ENCODE measurements at regions not wholly inside any gene's neighbourhood (a gene's known extent, or its start where the extent isn't known, plus 50 kb on each side); places are given as distances from the start of the nearest gene placed in this dataset.
A peak's percentile ranks its signal among the peaks of the same experiment; 100 is the strongest.

DNA sequence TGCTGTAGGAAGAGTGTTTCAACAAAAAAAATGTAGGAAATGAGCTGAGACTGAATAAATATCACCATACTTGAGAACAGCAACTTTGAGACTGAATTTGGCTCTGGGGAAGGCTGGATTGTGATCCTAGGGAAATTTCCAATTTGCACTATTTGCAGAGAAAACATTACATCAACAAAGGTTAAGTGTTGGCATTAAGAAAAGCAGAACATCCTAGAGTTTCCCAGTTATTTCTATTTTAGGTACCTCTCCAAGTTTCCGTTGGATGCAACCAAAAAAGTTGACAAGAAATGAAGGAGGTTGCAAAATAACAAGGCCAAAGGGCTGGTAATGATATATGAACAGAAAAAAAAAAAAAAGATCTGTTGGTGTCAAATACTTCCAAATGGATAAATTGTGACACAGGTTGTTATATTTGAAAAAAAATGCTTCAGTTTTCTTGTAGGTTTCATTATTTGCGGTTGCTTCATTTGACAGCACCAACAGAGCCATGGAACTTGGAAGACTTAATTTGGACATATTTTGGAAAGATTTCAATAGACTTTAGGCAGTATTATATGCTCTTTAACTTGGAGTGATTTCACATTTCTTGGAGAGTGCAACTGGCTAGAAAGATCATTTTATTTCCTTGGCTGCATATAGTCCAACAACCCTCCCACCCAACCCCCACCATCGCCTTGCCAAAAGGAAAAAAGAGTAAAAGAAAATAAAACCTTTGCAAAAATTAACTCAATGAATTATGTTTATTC lies 230.8 kb downstream of the ZNF608 start:
- Histone ChIP-seq H3K36me3 (ENCODE audit: control insufficient read depth in 1 of 2, insufficient read depth in 2 of 2, low read length in 1 of 2) (no peaks in the 10 kb centered on the region), H3K9me3 (ENCODE audit: control insufficient read depth, low read length) (no peaks in the 10 kb centered on the region), H3K4me3 (ENCODE audit: low read length in 2 of 2) (no peak overlapping the region), H3K4me1 (ENCODE audit: control insufficient read depth in 1 of 2, insufficient read depth in 2 of 2, low read length in 2 of 2) (peaks cover 2 to 5% of the 10 kb centered on the region in 2 donors), H3K27me3 (ENCODE audit: control insufficient read depth in 1 of 2, insufficient read depth in 2 of 2, low read length in 1 of 2) (no peaks in the 10 kb centered on the region), H3K27ac (ENCODE audit: low read depth in 1 of 2, low read length in 2 of 2) (no peak overlapping the region)
- ATAC-seq (ENCODE audit: low FRiP score) (peak; percentile 69), DNase-seq (no peak)
- intact Hi-C loops (cut with DNase I), result loop anchor here in 1 of 2 donors (10.0 kb wide), 2 partner anchors 229 to 389 kb away; partner anchors contain the start of gene ZNF608
- 2 to 6% methylated on average over 3 of the region's 3 CpGs for WGBS, 2 donors

DNA sequence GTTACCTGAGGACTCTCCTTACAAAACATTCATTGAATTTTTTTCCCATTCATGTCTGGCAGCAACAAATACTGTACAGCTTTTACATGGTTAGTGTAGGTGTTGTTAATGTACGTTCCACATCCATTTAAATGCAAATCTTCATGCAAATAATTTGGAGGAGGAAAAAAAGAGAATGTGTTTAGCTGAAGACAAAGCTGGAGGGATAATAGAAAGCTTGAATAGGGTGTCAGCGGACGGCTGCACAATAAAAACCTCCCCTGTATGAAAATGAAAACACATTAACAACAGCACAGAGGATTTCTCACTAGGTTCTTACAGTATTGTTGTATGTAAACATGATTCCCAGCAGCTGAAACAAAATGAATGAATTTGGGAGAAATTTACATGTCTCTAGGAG lies 231.5 kb downstream of the ZNF608 start:
- DNase-seq (no peak), ATAC-seq (ENCODE audit: low FRiP score) (no peak)
- no peak overlapping the region for H3K27ac ChIP-seq (ENCODE audit: low read depth in 1 of 2, low read length in 2 of 2)
- intact Hi-C loops (cut with DNase I), result loop anchor here in 1 of 2 donors (10.0 kb wide), 2 partner anchors 230 to 390 kb away; partner anchors contain the start of gene ZNF608
- no peaks in the 10 kb centered on the region for H3K36me3 ChIP-seq (ENCODE audit: control insufficient read depth in 1 of 2, insufficient read depth in 2 of 2, low read length in 1 of 2)
- H3K27me3 ChIP-seq (ENCODE audit: control insufficient read depth in 1 of 2, insufficient read depth in 2 of 2, low read length in 1 of 2), result no peaks in the 10 kb centered on the region
- H3K9me3 ChIP-seq (ENCODE audit: control insufficient read depth, low read length), result no peaks in the 10 kb centered on the region
- WGBS, 2 donors, result 68% methylated on average over 3 of the region's 3 CpGs
- H3K4me3 ChIP-seq (ENCODE audit: low read length in 2 of 2), result no peak overlapping the region
- peaks cover 2 to 3% of the 10 kb centered on the region in 2 donors for H3K4me1 ChIP-seq (ENCODE audit: control insufficient read depth in 1 of 2, insufficient read depth in 2 of 2, low read length in 2 of 2)

DNA sequence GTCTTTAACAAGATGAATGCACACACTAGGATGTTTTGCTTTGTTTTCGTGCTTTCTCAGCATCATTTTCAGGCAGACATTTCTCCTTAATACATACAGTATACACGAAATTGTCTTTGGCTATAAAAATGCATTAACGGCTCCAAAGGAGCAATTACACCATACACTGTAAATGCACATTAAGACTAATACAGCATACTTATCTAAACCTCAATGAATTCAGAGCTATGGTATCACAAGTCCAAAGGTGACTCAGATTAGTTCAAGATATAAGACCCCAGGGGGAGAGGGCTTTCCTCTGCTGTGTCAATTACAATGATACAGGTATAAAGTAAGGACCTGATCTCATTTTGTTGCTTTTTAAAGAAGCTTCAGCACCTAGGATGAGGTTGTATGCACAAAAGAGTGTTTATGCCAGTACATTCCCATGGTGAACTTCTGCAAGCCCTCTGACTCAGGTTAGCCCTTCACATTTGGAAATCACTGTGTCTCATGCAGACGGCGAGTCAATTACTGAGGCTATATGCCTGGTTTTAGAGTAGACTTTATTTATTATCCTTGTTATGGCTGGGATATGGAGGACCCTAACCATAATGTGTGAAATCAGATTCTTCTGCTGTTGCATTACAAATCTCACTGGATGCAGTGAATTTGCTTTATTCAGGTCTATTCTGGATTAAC lies 233.3 kb downstream of the ZNF608 start:
- intact Hi-C loops (cut with DNase I), result loop anchor here in 1 of 2 donors (10.0 kb wide), 2 partner anchors 232 to 392 kb away; partner anchors contain the start of gene ZNF608
- no peak for ATAC-seq (ENCODE audit: low FRiP score)
- H3K27ac ChIP-seq (ENCODE audit: low read depth in 1 of 2, low read length in 2 of 2), result no peak overlapping the region
- 93 to 95% methylated on average over 5 of the region's 5 CpGs for WGBS, 2 donors
- no peak for DNase-seq
- H3K27me3 ChIP-seq (ENCODE audit: control insufficient read depth in 1 of 2, insufficient read depth in 2 of 2, low read length in 1 of 2), result no peaks in the 10 kb centered on the region
- peaks cover 0 to 2% of the 10 kb centered on the region in 2 donors for H3K4me1 ChIP-seq (ENCODE audit: control insufficient read depth in 1 of 2, insufficient read depth in 2 of 2, low read length in 2 of 2)
- H3K9me3 ChIP-seq (ENCODE audit: control insufficient read depth, low read length), result no peaks in the 10 kb centered on the region
- no peak overlapping the region for H3K4me3 ChIP-seq (ENCODE audit: low read length in 2 of 2)
- no peaks in the 10 kb centered on the region for H3K36me3 ChIP-seq (ENCODE audit: control insufficient read depth in 1 of 2, insufficient read depth in 2 of 2, low read length in 1 of 2)

DNA sequence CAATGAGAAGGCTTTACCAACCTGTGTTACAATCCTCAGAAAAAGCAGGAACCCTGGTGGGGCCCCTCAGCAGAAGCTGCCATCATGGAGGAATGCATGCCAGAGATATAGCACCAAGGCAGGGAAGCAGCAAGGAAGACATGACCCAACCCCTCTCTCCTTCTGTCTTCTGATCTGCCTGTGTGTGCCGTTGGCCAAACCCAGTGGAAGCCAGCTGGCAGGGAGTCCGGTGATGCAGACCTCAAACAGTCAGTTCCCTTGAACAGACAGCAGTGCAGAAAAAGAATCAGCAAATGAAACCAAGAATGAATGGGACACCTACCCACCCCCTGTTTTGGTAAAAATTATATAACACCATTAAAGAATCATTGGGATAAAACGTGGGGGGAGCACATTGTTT lies 234.2 kb downstream of the ZNF608 start:
- WGBS, 2 donors, result 25 to 32% methylated on average over 3 of the region's 3 CpGs
- no peaks in the 10 kb centered on the region for H3K9me3 ChIP-seq (ENCODE audit: control insufficient read depth, low read length)
- no peak overlapping the region for H3K27ac ChIP-seq (ENCODE audit: low read depth in 1 of 2, low read length in 2 of 2)
- no peak overlapping the region for H3K4me3 ChIP-seq (ENCODE audit: low read length in 2 of 2)
- H3K36me3 ChIP-seq (ENCODE audit: control insufficient read depth in 1 of 2, insufficient read depth in 2 of 2, low read length in 1 of 2), result no peaks in the 10 kb centered on the region
- ATAC-seq (ENCODE audit: low FRiP score), result no peak
- intact Hi-C loops (cut with DNase I), result loop anchor here in 1 of 2 donors (10.0 kb wide), 2 partner anchors 233 to 393 kb away; partner anchors contain the start of gene ZNF608
- peaks cover 0 to 2% of the 10 kb centered on the region in 2 donors for H3K4me1 ChIP-seq (ENCODE audit: control insufficient read depth in 1 of 2, insufficient read depth in 2 of 2, low read length in 2 of 2)
- peak in 1 of 2 donors; percentile 59 for DNase-seq
- H3K27me3 ChIP-seq (ENCODE audit: control insufficient read depth in 1 of 2, insufficient read depth in 2 of 2, low read length in 1 of 2), result no peaks in the 10 kb centered on the region

DNA sequence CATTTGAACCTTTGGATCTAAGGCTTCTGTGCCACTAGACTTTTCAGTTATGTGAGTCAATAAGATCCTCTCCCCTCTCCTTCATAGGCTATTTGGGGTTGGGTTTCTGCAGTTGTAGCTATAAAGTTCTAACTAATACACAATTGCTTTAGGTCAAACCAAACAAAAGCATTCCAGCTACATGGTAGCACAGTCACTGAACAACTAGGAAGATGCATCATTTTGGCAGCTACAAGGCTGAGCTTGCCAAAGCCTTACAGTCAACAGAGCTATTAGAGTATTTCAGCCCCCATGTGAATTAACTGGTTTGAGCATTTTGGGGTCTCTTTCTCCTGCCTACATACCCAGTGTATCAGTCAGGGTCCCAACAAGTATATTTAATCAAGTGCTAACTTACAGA lies 234.6 kb downstream of the ZNF608 start:
- no peak for ATAC-seq (ENCODE audit: low FRiP score)
- H3K27ac ChIP-seq (ENCODE audit: low read depth in 1 of 2, low read length in 2 of 2), result no peak overlapping the region
- no peaks in the 10 kb centered on the region for H3K36me3 ChIP-seq (ENCODE audit: control insufficient read depth in 1 of 2, insufficient read depth in 2 of 2, low read length in 1 of 2)
- no peaks in the 10 kb centered on the region for H3K27me3 ChIP-seq (ENCODE audit: control insufficient read depth in 1 of 2, insufficient read depth in 2 of 2, low read length in 1 of 2)
- no peak for DNase-seq
- H3K9me3 ChIP-seq (ENCODE audit: control insufficient read depth, low read length), result no peaks in the 10 kb centered on the region
- H3K4me3 ChIP-seq (ENCODE audit: low read length in 2 of 2), result no peak overlapping the region
- peaks cover 0 to 2% of the 10 kb centered on the region in 2 donors for H3K4me1 ChIP-seq (ENCODE audit: control insufficient read depth in 1 of 2, insufficient read depth in 2 of 2, low read length in 2 of 2)
- intact Hi-C loops (cut with DNase I), result loop anchor here in 1 of 2 donors (10.0 kb wide), 2 partner anchors 233 to 393 kb away; partner anchors contain the start of gene ZNF608

DNA sequence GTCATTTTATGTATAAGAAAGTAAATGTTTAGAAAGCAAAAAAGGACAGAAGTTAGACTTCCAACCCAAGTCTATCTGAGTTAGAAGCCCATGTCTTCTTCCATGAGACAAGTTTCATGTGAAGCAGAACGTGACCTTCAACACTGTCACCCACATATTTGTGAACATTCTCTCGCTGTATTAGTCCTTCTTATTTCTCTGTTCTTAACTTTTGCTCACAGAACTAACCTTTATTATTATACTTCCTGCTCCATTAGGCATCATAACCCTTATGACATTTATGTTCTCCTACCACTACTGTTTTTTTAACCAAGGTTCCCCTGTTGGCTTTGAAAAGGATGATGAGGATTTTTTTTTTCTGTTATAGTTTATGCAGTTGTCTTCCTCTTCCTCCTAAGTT lies 238.8 kb downstream of the ZNF608 start:
- no peaks in the 10 kb centered on the region for H3K9me3 ChIP-seq (ENCODE audit: control insufficient read depth, low read length)
- no peak overlapping the region for H3K4me3 ChIP-seq (ENCODE audit: low read length in 2 of 2)
- H3K27ac ChIP-seq (ENCODE audit: low read depth in 1 of 2, low read length in 2 of 2), result no peak overlapping the region
- H3K4me1 ChIP-seq (ENCODE audit: control insufficient read depth in 1 of 2, insufficient read depth in 2 of 2, low read length in 2 of 2), result no peaks in the 10 kb centered on the region
- ATAC-seq (ENCODE audit: low FRiP score) (no peak), DNase-seq (no peak)
- intact Hi-C loops (cut with DNase I), result no loop called here
- no peaks in the 10 kb centered on the region for H3K36me3 ChIP-seq (ENCODE audit: control insufficient read depth in 1 of 2, insufficient read depth in 2 of 2, low read length in 1 of 2)
- 97 to 100% methylated on average over 2 of the region's 2 CpGs for WGBS, 2 donors
- H3K27me3 ChIP-seq (ENCODE audit: control insufficient read depth in 1 of 2, insufficient read depth in 2 of 2, low read length in 1 of 2), result no peaks in the 10 kb centered on the region

DNA sequence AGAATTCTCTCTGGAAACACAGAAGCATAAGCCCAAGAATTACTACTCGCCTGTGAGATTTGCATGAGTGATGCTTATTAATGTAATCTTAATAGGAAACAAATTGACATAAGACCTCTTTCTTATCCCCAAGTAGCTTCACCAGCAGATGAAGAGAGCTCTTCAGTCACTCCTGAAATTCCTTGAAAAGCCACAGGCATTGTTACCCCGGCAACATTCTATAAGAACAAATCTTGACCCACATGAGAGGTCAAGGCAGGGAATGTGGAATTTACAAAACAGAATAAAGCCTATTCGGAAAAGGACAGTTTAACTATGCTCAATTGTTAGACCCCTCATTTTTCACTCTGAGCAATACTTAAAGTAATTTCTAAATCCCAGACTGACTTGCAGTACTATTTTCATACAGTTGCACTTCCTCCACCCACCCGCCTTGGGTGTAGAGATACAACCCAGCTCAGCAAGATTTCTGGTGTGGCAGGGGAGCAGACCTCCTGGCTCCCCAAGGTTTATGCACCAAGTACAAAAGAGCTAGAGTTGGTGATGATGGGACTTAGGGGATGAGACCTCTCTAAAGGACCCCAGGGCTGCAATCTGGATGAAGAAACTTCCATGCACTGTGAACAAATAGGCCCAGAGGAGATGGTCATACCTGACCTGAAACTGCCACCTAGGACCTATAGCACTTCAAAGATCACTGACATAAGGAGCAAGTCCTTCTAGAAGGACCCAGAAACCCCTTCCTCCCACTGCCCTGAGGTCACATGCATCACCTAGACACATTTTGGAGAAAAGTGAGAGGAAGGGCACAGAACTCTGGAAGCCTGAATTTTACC lies 242.1 kb downstream of the ZNF608 start:
- WGBS, 2 donors, result 95 to 96% methylated on average over 4 of the region's 4 CpGs
- no peaks in the 10 kb centered on the region for H3K27me3 ChIP-seq (ENCODE audit: control insufficient read depth in 1 of 2, insufficient read depth in 2 of 2, low read length in 1 of 2)
- DNase-seq (no peak), ATAC-seq (ENCODE audit: low FRiP score) (no peak)
- no peaks in the 10 kb centered on the region for H3K4me1 ChIP-seq (ENCODE audit: control insufficient read depth in 1 of 2, insufficient read depth in 2 of 2, low read length in 2 of 2)
- no peak overlapping the region for H3K4me3 ChIP-seq (ENCODE audit: low read length in 2 of 2)
- intact Hi-C loops (cut with DNase I), result no loop called here
- H3K27ac ChIP-seq (ENCODE audit: low read depth in 1 of 2, low read length in 2 of 2), result no peak overlapping the region
- H3K9me3 ChIP-seq (ENCODE audit: control insufficient read depth, low read length), result no peaks in the 10 kb centered on the region
- H3K36me3 ChIP-seq (ENCODE audit: control insufficient read depth in 1 of 2, insufficient read depth in 2 of 2, low read length in 1 of 2), result no peaks in the 10 kb centered on the region

DNA sequence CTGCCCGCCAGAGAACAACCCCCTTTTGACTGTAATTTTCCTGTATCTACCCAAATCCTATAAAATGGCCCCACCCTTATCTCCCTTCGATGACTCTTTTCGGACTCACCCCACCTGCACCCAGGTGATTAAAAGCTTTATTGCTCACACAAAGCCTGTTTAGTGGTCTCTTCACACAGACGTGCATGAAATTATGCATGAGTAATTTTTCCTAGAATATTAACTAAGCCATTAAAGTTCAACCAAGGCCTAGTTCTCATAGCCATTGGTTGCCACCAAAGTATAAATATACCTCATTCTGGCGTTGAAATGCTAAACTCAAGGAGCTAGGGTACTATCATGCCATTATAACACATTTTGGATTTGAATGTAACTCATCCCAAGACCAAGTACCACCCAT lies 243.9 kb downstream of the ZNF608 start:
- intact Hi-C loops (cut with DNase I), result no loop called here
- no peak overlapping the region for H3K4me3 ChIP-seq (ENCODE audit: low read length in 2 of 2)
- H3K27me3 ChIP-seq (ENCODE audit: control insufficient read depth in 1 of 2, insufficient read depth in 2 of 2, low read length in 1 of 2), result no peaks in the 10 kb centered on the region
- DNase-seq (no peak), ATAC-seq (ENCODE audit: low FRiP score) (no peak)
- 95% methylated on average over 4 to 5 of the region's 5 CpGs for WGBS, 2 donors
- H3K9me3 ChIP-seq (ENCODE audit: control insufficient read depth, low read length), result no peaks in the 10 kb centered on the region
- no peaks in the 10 kb centered on the region for H3K4me1 ChIP-seq (ENCODE audit: control insufficient read depth in 1 of 2, insufficient read depth in 2 of 2, low read length in 2 of 2)
- H3K27ac ChIP-seq (ENCODE audit: low read depth in 1 of 2, low read length in 2 of 2), result no peak overlapping the region
- H3K36me3 ChIP-seq (ENCODE audit: control insufficient read depth in 1 of 2, insufficient read depth in 2 of 2, low read length in 1 of 2), result no peaks in the 10 kb centered on the region
